AG09319 (cell line): ENCODE measurements at regions not wholly inside any gene's neighbourhood (a gene's known extent, or its start where the extent isn't known, plus 50 kb on each side); places are given as distances from the start of the nearest gene placed in this dataset.
"Not testable (repeated sequence)": the region's sequence is repeated elsewhere in the genome, so short reads cannot be mapped to it uniquely, and the experiment has no call there.

Experiments
- DNase-seq: peaks from one replicate; pipeline ENCODE4 v3.0.0-alpha.2; 2010; ENCODE audit warnings: low read depth; ENCODE audit errors: extremely low read depth
- CTCF ChIP-seq: IDR thresholded peaks from 2 replicates; pipeline ENCODE4 v1.5.1; 2011; ENCODE audit warnings: low read depth, mild to moderate bottlenecking, inconsistent platforms, low read length, moderate library complexity

DNA sequence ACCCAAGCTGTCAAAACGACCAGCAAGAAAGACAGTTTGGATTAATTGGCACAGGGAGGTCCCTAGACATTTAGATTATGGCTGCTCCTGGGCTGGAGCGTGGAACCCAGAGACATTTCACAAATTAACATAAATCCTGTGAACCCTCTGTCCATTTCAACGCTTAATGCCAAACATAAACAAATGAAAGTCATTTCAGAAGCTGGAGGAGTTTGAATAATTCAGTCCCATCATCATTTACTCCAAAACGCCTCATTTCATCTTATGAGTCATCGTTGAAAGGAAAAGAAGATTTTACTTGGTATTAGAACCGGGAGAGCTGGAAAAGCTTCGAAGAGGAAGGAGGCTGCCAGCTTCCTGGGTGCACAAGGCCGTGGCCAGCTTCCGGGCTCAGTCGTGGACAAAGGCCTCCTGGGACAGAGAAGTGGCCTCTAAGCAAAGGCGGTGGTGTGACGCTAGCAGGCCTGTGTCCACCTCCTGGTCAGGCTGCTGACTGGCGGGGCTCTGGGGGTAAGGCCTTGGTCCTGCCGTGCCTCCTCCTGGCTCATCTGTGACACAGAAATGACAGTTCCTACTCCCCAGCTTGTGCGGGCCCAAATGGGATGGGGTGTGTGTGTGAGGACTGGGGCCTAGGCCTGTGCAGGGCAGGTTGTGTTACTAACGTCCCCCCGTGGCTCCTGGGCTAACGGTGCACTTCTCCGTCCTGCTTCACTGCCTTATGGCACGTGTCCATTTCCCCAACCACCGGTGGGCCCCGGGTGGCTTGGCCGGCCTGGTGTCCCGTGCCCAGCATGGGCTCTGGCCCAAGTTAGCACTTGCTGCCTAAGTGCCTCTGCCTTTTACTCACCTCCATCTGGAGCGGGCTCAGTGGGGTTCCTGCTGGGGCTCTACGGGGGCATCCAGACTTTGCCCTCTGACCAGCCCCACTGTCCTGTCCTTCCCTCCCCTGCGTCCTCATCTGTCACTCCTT is 71.6 kb downstream of the RRM2 start:
- DNase-seq: no peak
- TF ChIP-seq CTCF: no peak

DNA sequence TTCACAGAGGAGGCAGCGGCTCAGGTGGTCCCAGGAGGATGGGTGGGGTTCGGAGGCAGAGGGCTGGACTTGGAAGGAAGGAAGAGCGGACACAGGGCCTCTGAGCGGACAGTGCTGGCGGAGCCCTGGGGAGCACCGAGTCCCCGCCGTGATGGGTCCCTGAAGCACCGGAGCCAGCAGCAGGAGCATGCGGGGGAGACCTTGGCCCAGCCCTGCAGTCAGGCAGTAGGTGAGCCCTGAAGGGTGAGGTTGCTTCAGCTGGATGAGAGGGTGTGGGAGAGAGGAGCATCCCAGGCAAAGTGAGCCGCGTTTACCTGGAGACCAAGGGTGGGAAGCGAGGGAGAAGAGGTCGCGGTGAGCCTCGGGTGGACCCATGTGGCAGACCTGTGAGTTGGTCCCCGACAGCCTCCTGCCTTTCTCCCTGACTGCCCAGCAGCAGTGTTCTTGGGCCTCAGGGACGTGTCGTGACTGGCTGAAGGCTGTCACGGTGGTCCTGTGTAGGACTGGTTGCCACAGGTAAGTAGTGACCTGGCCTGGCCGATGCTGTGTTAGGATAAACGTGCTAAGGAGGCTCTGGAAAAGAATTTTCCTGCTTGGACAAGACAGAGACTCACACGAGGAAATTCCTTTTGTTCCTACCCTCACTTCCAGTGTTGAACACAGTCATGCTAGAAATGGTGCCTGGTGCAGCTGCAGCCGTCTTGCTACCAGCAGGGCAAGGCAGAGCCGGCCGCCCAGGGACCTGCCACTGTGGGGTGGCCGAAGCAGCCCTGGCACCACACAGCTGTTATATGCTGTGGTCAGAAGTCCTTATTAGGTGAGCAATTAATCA is 73.0 kb downstream of the RRM2 start:
- TF ChIP-seq CTCF: no peak
- DNase-seq: no peak

GRCh38 chr2:10196110-10196892 is 73.8 kb downstream of the RRM2 start:
- no peak for TF ChIP-seq CTCF
- no peak for DNase-seq

- DNase-seq: no peak
- no peak for TF ChIP-seq CTCF
Measured at GRCh38 chr2:10196948-10197696, 74.6 kb downstream of the RRM2 start.

- no peak for DNase-seq
- TF ChIP-seq CTCF: no peak
Measured at GRCh38 chr2:10197697-10198076, 75.1 kb downstream of the RRM2 start.

DNA sequence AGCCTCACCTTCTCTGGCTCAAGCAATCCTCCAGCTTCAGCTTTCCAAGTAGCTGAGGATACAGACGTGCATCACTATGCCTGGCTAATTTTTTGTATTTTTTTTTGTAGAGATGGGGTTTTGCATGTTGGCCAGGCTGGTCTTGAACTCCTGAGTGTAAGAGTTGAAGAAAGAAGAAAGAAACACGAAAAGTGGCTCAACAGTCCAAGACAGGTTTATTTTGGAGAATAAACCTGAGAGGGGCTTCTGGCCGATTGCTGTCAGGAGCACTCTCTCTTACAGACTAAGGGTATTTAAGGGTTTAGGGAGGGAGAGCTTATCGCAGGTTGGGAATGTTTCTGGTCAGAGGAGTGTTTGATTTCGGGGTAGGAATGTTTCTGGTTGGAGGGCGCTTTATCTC is 75.9 kb downstream of the RRM2 start:
- DNase-seq: not testable (repeated sequence)

- no peak for TF ChIP-seq CTCF
- DNase-seq: no peak
Measured at GRCh38 chr2:10201201-10201600, 78.7 kb downstream of the RRM2 start.
